ENCODE measurements at regions not wholly inside any gene's neighbourhood (a gene's known extent, or its start where the extent isn't known, plus 50 kb on each side); places are given as distances from the start of the nearest gene placed in this dataset.

- TF ChIP-seq CTCF (optimal IDR thresholded peaks at IDR 0.05 in 1 of 3, IDR thresholded peaks at IDR 0.05 in 1 of 3, conservative IDR thresholded peaks at IDR 0.05 in 1 of 3; ENCODE audit: extremely low read depth in 1 of 3, insufficient read depth in 2 of 3, low read length in 3 of 3) (no peak), EZH2 (IDR thresholded peaks at IDR 0.05; ENCODE audit: low read length) (no peak)
Measured at GRCh38 chr3:16024548-16024947, 149.9 kb upstream of the GALNT15 start.

All from keratinocyte (primary cell).